H1 (cell line): ENCODE measurements at regions not wholly inside any gene's neighbourhood (a gene's known extent, or its start where the extent isn't known, plus 50 kb on each side); places are given as distances from the start of the nearest gene placed in this dataset.

Experiments
- CTCF ChIA-PET: fragments of 300-600 bp; sonication (Branson Sonifier 250); formaldehyde crosslinking; loops from one replicate; lab custom pipeline; 2021; ENCODE audit not compliant: partially characterized antibody; lab: Charles Lee
- POLR2A ChIA-PET: fragments of 300-600 bp; sonication (Branson Sonifier 250); formaldehyde crosslinking; loops from one replicate; lab custom pipeline; 2021; ENCODE audit warnings: inconsistent platforms; ENCODE audit not compliant: partially characterized antibody; lab: Charles Lee
- DNase-seq, 2 experiments: peaks; one replicate each; pipeline versions ENCODE4 v3.0.0 to v3.0.0-alpha.2; 2010 to 2022; ENCODE audit warnings: low spot score in 2 of 2, low read depth in 1 of 2, mixed read lengths in 1 of 2
- FAIRE-seq: peaks from 2 replicates; lab custom pipeline; 2011; peaks lifted over from hg19 to GRCh38; lab: Jason Lieb, UNC
- H2AFZ ChIP-seq: 2 replicates; pipeline ENCODE4 v1.8.1; 2012; ENCODE audit warnings: low read length, inconsistent platforms
- H2AK5ac ChIP-seq: 2 replicates; pipeline ENCODE4 v1.6.1; 2013; ENCODE audit warnings: low read depth, low read length
- H2BK120ac ChIP-seq: replicated peaks from 2 replicates; pipeline ENCODE3; 2013; ENCODE audit warnings: low read depth, low read length, inconsistent platforms
- H2BK12ac ChIP-seq: 2 replicates; pipeline ENCODE4 v1.6.1; 2013; ENCODE audit warnings: low read depth, low read length
- H2BK15ac ChIP-seq: 2 replicates; pipeline ENCODE4 v1.6.1; 2013; ENCODE audit warnings: low read length
- H2BK20ac ChIP-seq: 2 replicates; pipeline ENCODE4 v1.6.1; 2013; ENCODE audit warnings: low read length
- H2BK5ac ChIP-seq: 2 replicates; pipeline ENCODE4 v1.6.1; 2013; ENCODE audit warnings: low read depth, low read length
- H3K14ac ChIP-seq: 2 replicates; pipeline ENCODE4 v1.6.1; 2013; ENCODE audit warnings: inconsistent platforms; ENCODE audit not compliant: insufficient read length
- H3K18ac ChIP-seq: 2 replicates; pipeline ENCODE4 v1.6.1; 2013; ENCODE audit warnings: low read length; ENCODE audit errors: extremely low read depth
- H3K23ac ChIP-seq: 2 replicates; pipeline ENCODE4 v1.6.1; 2013; ENCODE audit warnings: inconsistent platforms; ENCODE audit not compliant: insufficient read length
- H3K23me2 ChIP-seq: 2 replicates; pipeline ENCODE4 v1.6.1; 2013; ENCODE audit warnings: low read depth, low read length
- H3K27ac ChIP-seq: 2 replicates; pipeline ENCODE4 v1.6.1; 2011; ENCODE audit warnings: low read depth, low read length, inconsistent platforms
- H3K27me3 ChIP-seq, 4 experiments: replicated peaks in 1 of 4; 1 replicate in 1 of 4; 2 replicates in 3 of 4; pipeline versions ENCODE4 v1.6.1 to v1.8.1; 2011 to 2013; ENCODE audit warnings: low read length in 3 of 4, mild to moderate bottlenecking in 3 of 4, inconsistent platforms in 2 of 4, mixed read lengths in 2 of 4, moderate library complexity in 1 of 4; ENCODE audit not compliant: control insufficient read depth in 3 of 4, insufficient read depth in 3 of 4; ENCODE audit errors: extremely low read depth in 1 of 4
- H3K36me3 ChIP-seq, 4 experiments: 2 replicates each; pipeline versions ENCODE4 v1.6.1 to v1.8.1; 2011 to 2013; ENCODE audit warnings: mild to moderate bottlenecking in 4 of 4, low read length in 3 of 4, moderate library complexity in 2 of 4, control low read depth in 1 of 4, inconsistent platforms in 1 of 4; ENCODE audit not compliant: insufficient read depth in 4 of 4, control insufficient read depth in 2 of 4
- H3K4ac ChIP-seq: replicated peaks from 2 replicates; pipeline ENCODE3; 2013; ENCODE audit warnings: low read length, low read depth, mixed read lengths, inconsistent platforms; ENCODE audit not compliant: insufficient read length
- H3K4me1 ChIP-seq, 4 experiments: replicated peaks in 1 of 4; 1 replicate in 1 of 4; 2 replicates in 3 of 4; pipeline versions ENCODE4 v1.6.1 to v1.8.1; 2011 to 2013; ENCODE audit warnings: low read length in 3 of 4, inconsistent platforms in 2 of 4, mixed read lengths in 1 of 4; ENCODE audit not compliant: insufficient read depth in 4 of 4, control insufficient read depth in 3 of 4
- H3K4me2 ChIP-seq, 2 experiments: 2 replicates each; pipeline versions ENCODE4 v1.6.1 to v1.8.1; 2011 to 2013; ENCODE audit warnings: low read depth in 2 of 2, low read length in 2 of 2, control low read depth in 1 of 2, inconsistent platforms in 1 of 2, mild to moderate bottlenecking in 1 of 2; ENCODE audit not compliant: insufficient read depth in 1 of 2
- H3K4me3 ChIP-seq, 4 experiments: fragments of 200-600, 300-600 bp in 1 of 4; sonication (generic), shearing (Covaris generic), sonication (Bioruptor Twin) in 1 of 4; 2 replicates each; pipeline versions ENCODE4 v1.5.1 to v1.8.1; 2011 to 2016; ENCODE audit warnings: low read length in 4 of 4, low read depth in 3 of 4, control low read depth in 2 of 4, inconsistent platforms in 2 of 4, mild to moderate bottlenecking in 2 of 4, mixed read lengths in 1 of 4, moderate library complexity in 1 of 4; ENCODE audit not compliant: insufficient read depth in 2 of 4; ENCODE audit errors: extremely low read depth in 1 of 4
- H3K56ac ChIP-seq: replicated peaks from 2 replicates; pipeline ENCODE3; 2013; ENCODE audit warnings: low read depth, mild to moderate bottlenecking, mixed read lengths, low read length, inconsistent platforms; ENCODE audit not compliant: insufficient read length
- H3K79me1 ChIP-seq: 2 replicates; pipeline ENCODE4 v1.6.1; 2013; ENCODE audit warnings: low read depth, low read length, control low read depth
- H3K79me2 ChIP-seq, 2 experiments: 2 replicates each; pipeline versions ENCODE4 v1.6.1 to v1.8.1; 2012 to 2013; ENCODE audit warnings: low read length in 2 of 2, mild to moderate bottlenecking in 2 of 2, inconsistent platforms in 1 of 2; ENCODE audit not compliant: insufficient read depth in 2 of 2, control insufficient read depth in 1 of 2
- H3K9ac ChIP-seq, 4 experiments: replicated peaks in 1 of 4; 1 replicate in 1 of 4; 2 replicates in 3 of 4; pipeline versions ENCODE4 v1.6.1 to v1.8.1; 2011 to 2013; ENCODE audit warnings: low read depth in 3 of 4, low read length in 3 of 4, control low read depth in 2 of 4, mild to moderate bottlenecking in 2 of 4, moderate library complexity in 2 of 4, inconsistent platforms in 1 of 4; ENCODE audit errors: extremely low read depth in 1 of 4
- H3K9me3 ChIP-seq, 2 experiments: 2 replicates each; pipeline versions ENCODE4 v1.6.1 to v1.8.1; 2012 to 2013; ENCODE audit warnings: mild to moderate bottlenecking in 2 of 2, moderate library complexity in 2 of 2, control low read depth in 1 of 2, inconsistent platforms in 1 of 2, low read depth in 1 of 2, low read length in 1 of 2, mixed read lengths in 1 of 2; ENCODE audit not compliant: insufficient read depth in 2 of 2
- H4K20me1 ChIP-seq, 2 experiments: replicated peaks in 1 of 2; 2 replicates each; pipeline versions ENCODE3 to v1.8.1; 2011 to 2013; ENCODE audit warnings: inconsistent platforms in 2 of 2, low read length in 2 of 2, mild to moderate bottlenecking in 1 of 2; ENCODE audit not compliant: insufficient read depth in 2 of 2, control insufficient read depth in 1 of 2
- H4K5ac ChIP-seq: 2 replicates; pipeline ENCODE4 v1.6.1; 2013; ENCODE audit warnings: low read length, low read depth, mixed read lengths, inconsistent platforms; ENCODE audit not compliant: insufficient read length
- H4K8ac ChIP-seq: 2 replicates; pipeline ENCODE4 v1.8.0; 2013; ENCODE audit warnings: mild to moderate bottlenecking, moderate library complexity, low read length, inconsistent platforms; ENCODE audit not compliant: insufficient read depth; ENCODE audit errors: extremely low read depth
- H4K91ac ChIP-seq: replicated peaks from 2 replicates; pipeline ENCODE3; 2013; ENCODE audit warnings: low read length, mixed read lengths, inconsistent platforms; ENCODE audit not compliant: insufficient read length
- ASH2L ChIP-seq: fragments of 200-600, 300-600 bp; sonication (generic); IDR thresholded peaks from one replicate; pipeline ENCODE4 v1.7.1; 2017; ENCODE audit warnings: low read length
- ATF3 ChIP-seq: IDR thresholded peaks from 2 replicates; pipeline ENCODE4 v1.6.1; 2011; ENCODE audit warnings: low read depth, mild to moderate bottlenecking, low read length; ENCODE audit not compliant: insufficient read depth
- BACH1 ChIP-seq: IDR thresholded peaks from 2 replicates; pipeline ENCODE4 v1.6.1; 2012; ENCODE audit warnings: low read length, improper control_type of control experiment
- EGR1 ChIP-seq: IDR thresholded peaks from 2 replicates; pipeline ENCODE4 v1.6.1; 2011; ENCODE audit warnings: low read depth, low read length, borderline replicate concordance
- HDAC2 ChIP-seq, 2 experiments: fragments of 300-600 bp in 1 of 2; sonication (generic) in 1 of 2; IDR thresholded peaks; 2 replicates each; pipeline ENCODE4 v1.6.1; 2011 to 2012; ENCODE audit warnings: low read depth in 2 of 2, low read length in 2 of 2, mild to moderate bottlenecking in 2 of 2, moderate library complexity in 2 of 2, borderline replicate concordance in 1 of 2, inconsistent platforms in 1 of 2
- JUN ChIP-seq: IDR thresholded peaks from 2 replicates; pipeline ENCODE4 v1.6.1; 2011; ENCODE audit warnings: low read depth, mild to moderate bottlenecking, improper control_type of control experiment, low read length
- NANOG ChIP-seq: IDR thresholded peaks from 2 replicates; pipeline ENCODE4 v1.6.1; 2011; ENCODE audit warnings: low read length, low read depth, mild to moderate bottlenecking, inconsistent platforms; ENCODE audit not compliant: insufficient read depth, poor library complexity, severe bottlenecking
- POLR2AphosphoS5 ChIP-seq: IDR thresholded peaks from 2 replicates; pipeline ENCODE4 v1.6.1; 2011; ENCODE audit warnings: low read depth, low read length
- RAD21 ChIP-seq, 2 experiments: IDR thresholded peaks in 1 of 2; conservative IDR thresholded peaks in 1 of 2; 2 replicates each; pipeline ENCODE4 v1.6.1; 2011; ENCODE audit warnings: low read depth in 2 of 2, low read length in 2 of 2, improper control_type of control experiment in 1 of 2, inconsistent platforms in 1 of 2, mild to moderate bottlenecking in 1 of 2, moderate library complexity in 1 of 2
- RBBP5 ChIP-seq: IDR thresholded peaks from 2 replicates; pipeline ENCODE4 v1.7.1; 2012; ENCODE audit warnings: low read depth, mild to moderate bottlenecking, inconsistent platforms, low read length, moderate library complexity, borderline replicate concordance
- SP2 ChIP-seq: IDR thresholded peaks from 2 replicates; pipeline ENCODE4 v1.6.1; 2012; ENCODE audit warnings: mild to moderate bottlenecking, low read length, inconsistent platforms
- TAF7 ChIP-seq: optimal IDR thresholded peaks from 2 replicates; pipeline ENCODE3; 2011; ENCODE audit warnings: low read depth, mild to moderate bottlenecking, inconsistent platforms, low read length, moderate library complexity, borderline replicate concordance
- USF2 ChIP-seq: IDR thresholded peaks from 2 replicates; pipeline ENCODE4 v1.6.1; 2011; ENCODE audit warnings: low read length, improper control_type of control experiment
- WGBS, 2 experiments: shearing (Covaris generic) in 1 of 2; methylation state at CpG; one replicate each; pipeline versions ENCODE4 v1.1.6 to v1.1.7; 2013 to 2015; ENCODE audit warnings: low lambda C conversion rate in 2 of 2, mixed read lengths in 2 of 2, inconsistent platforms in 1 of 2, low coverage in 1 of 2, missing lambda C conversion rate in 1 of 2; ENCODE audit not compliant: insufficient replicate concordance in 2 of 2, insufficient coverage in 1 of 2, insufficient read length in 1 of 2; ENCODE audit errors: extremely low coverage in 1 of 2, missing lambda C conversion rate in 1 of 2; 5-methylcytosine and 5-hydroxymethylcytosine counted together

GRCh38 chr16:35532576-35532975 is 2073.2 kb downstream of the TP53TG3F start:
- no peak overlapping the region for H2BK15ac ChIP-seq
- H3K23ac ChIP-seq: no peak overlapping the region
- POLR2A ChIA-PET: no interaction called here
- H3K9me3 ChIP-seq: peaks cover 48 to 52% of the 10 kb centered on the region in 2 experiments
- H3K56ac ChIP-seq: no peak overlapping the region
- no peak overlapping the region for H3K18ac ChIP-seq
- FAIRE-seq (no peak), DNase-seq (no peak)
- no peak overlapping the region for H4K91ac ChIP-seq
- no peak overlapping the region for H2BK120ac ChIP-seq
- H3K23me2 ChIP-seq: no peaks in the 10 kb centered on the region
- no peaks in the 10 kb centered on the region for H3K4me1 ChIP-seq
- H3K4ac ChIP-seq: no peak overlapping the region
- no peaks in the 10 kb centered on the region for H3K27me3 ChIP-seq
- H2AK5ac ChIP-seq: no peak overlapping the region
- H3K79me2 ChIP-seq: no peaks in the 10 kb centered on the region
- no peak overlapping the region for H3K9ac ChIP-seq
- WGBS, 2 experiments: 84% methylated on average over 3 of the region's 4 CpGs; no CpG with 5 or more reads in 1 of the 2 experiments
- H2BK20ac ChIP-seq: no peak overlapping the region
- H3K79me1 ChIP-seq: no peaks in the 10 kb centered on the region
- no peak overlapping the region for H3K4me2 ChIP-seq
- H3K14ac ChIP-seq: no peak overlapping the region
- no peak overlapping the region for H4K5ac ChIP-seq
- CTCF ChIA-PET: no interaction called here
- no peaks in the 10 kb centered on the region for H3K36me3 ChIP-seq
- no peak overlapping the region for H2BK12ac ChIP-seq
- H4K20me1 ChIP-seq: no peaks in the 10 kb centered on the region
- no peak overlapping the region for H4K8ac ChIP-seq
- H3K4me3 ChIP-seq: no peak overlapping the region
- H2BK5ac ChIP-seq: no peak overlapping the region
- H2AFZ ChIP-seq: no peak overlapping the region
- H3K27ac ChIP-seq: no peak overlapping the region
- TF ChIP-seq EGR1 (no peak), RAD21 (IDR thresholded peaks at IDR 0.05 in 1 of 2, conservative IDR thresholded peaks at IDR 0.05 in 1 of 2; ENCODE audit: low read depth in 2 of 2, low read length in 2 of 2) (no peak), SP2 (no peak), RBBP5 (no peak), ATF3 (no peak), TAF7 (no peak), NANOG (no peak), POLR2AphosphoS5 (no peak), BACH1 (no peak), USF2 (no peak), HDAC2 (IDR thresholded peaks at IDR 0.05; ENCODE audit: borderline replicate concordance in 1 of 2, low read depth in 2 of 2, low read length in 2 of 2) (no peak), ASH2L (no peak), JUN (no peak)
